Esophagus muscularis mucosa (tissue), 4 donors: ENCODE measurements at regions not wholly inside any gene's neighbourhood (a gene's known extent, or its start where the extent isn't known, plus 50 kb on each side); places are given as distances from the start of the nearest gene placed in this dataset.

Source experiments
- EP300 ChIP-seq: sonication (generic); formaldehyde crosslinking; IDR thresholded peaks from one replicate; pipeline ENCODE4 v1.6.1; 2017; ENCODE audit warnings: antibody characterized with exemption
- POLR2AphosphoS5 ChIP-seq, 2 donors: sonication (generic); formaldehyde crosslinking; IDR thresholded peaks; one replicate each; pipeline ENCODE4 v1.6.1; 2017; ENCODE audit warnings: antibody characterized with exemption in 2 of 2
- TF ChIP-seq, protein P1 (sequence below), 3 experiments: fragments of 200-600 bp in 2 of 3; fragments of 450-650 bp in 1 of 3; sonication (generic) in 2 of 3; IDR thresholded peaks; one replicate each; pipeline ENCODE4 v1.5.1; 2017 to 2019; ENCODE audit warnings: antibody characterized with exemption in 3 of 3, mild to moderate bottlenecking in 2 of 3, moderate library complexity in 1 of 3

DNA sequence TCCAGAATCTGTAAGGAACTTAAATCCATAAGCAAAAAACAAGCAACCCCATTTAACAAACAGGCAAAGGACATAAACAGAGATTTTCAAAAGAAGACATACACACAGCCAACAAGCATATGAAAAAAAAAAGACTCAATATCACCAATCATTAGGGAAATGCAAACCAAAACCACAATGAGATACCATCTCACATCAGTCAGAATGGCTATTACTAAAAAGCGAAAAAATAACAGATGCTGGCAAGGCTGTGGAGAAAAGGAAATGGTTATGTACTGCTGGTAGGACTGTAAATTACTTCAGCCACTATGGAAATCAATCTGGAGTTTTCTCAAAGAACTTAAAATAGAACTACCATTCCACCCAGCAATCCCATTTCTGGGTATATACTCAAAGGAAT, 156.8 kb upstream of the RADX start:
- TF ChIP-seq, protein P1, sequence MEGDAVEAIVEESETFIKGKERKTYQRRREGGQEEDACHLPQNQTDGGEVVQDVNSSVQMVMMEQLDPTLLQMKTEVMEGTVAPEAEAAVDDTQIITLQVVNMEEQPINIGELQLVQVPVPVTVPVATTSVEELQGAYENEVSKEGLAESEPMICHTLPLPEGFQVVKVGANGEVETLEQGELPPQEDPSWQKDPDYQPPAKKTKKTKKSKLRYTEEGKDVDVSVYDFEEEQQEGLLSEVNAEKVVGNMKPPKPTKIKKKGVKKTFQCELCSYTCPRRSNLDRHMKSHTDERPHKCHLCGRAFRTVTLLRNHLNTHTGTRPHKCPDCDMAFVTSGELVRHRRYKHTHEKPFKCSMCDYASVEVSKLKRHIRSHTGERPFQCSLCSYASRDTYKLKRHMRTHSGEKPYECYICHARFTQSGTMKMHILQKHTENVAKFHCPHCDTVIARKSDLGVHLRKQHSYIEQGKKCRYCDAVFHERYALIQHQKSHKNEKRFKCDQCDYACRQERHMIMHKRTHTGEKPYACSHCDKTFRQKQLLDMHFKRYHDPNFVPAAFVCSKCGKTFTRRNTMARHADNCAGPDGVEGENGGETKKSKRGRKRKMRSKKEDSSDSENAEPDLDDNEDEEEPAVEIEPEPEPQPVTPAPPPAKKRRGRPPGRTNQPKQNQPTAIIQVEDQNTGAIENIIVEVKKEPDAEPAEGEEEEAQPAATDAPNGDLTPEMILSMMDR (IDR thresholded peaks at IDR 0.05), result no peak
- TF ChIP-seq EP300 (no peak), POLR2AphosphoS5 (IDR thresholded peaks at IDR 0.05) (no peak)
